OCI-LY3 (cell line): ENCODE measurements at regions not wholly inside any gene's neighbourhood (a gene's known extent, or its start where the extent isn't known, plus 50 kb on each side); places are given as distances from the start of the nearest gene placed in this dataset.

Source experiments
- CTCF ChIP-seq: fragments of 200-600, 300-600 bp; sonication (generic); IDR thresholded peaks from 2 replicates; pipeline ENCODE4 v1.5.1; 2014; ENCODE audit warnings: antibody characterized with exemption, low read length, low read depth
- EZH2phosphoT487 ChIP-seq: fragments of 200-600 bp; shearing (Covaris generic); IDR thresholded peaks from 2 replicates; pipeline ENCODE4 v1.6.1; 2018; ENCODE audit warnings: antibody characterized with exemption, mixed run types, low read depth

DNA sequence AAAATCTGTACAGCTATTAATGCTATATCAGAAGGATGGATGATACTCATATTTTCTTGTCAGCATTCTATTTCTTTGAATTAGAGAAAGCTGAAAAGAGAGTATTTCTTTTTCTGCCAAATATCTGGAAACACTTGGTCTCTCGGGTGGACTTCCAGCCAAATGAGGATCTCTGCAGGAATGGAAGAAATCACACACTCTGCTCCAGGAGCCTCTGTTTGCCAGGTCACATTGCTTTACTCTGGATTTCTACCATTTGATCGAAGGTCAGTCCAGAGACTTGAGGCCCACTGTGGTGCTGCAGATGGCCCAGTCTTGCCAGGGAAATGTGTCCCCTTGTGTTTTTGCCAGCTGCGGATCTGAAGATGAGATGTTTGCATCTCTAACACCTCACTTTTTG lies 154.1 kb downstream of the PCSK1 start:
- TF ChIP-seq CTCF (no peak), EZH2phosphoT487 (no peak)
